CD4-positive, alpha-beta T cell (primary cell): ENCODE measurements at regions not wholly inside any gene's neighbourhood (a gene's known extent, or its start where the extent isn't known, plus 50 kb on each side); places are given as distances from the start of the nearest gene placed in this dataset.

Experiments
- ATAC-seq: fragments of 200-7000 bp; cut with Tn5 transposase; one replicate; pipeline ENCODE4 v1.10.0; 2022; ENCODE audit warnings: mild to moderate bottlenecking; ENCODE audit not compliant: poor library complexity
- CTCF ChIA-PET: fragments of 350-600 bp; sonication (Branson Sonifier 250); formaldehyde crosslinking; loops from one replicate; lab custom pipeline; 2021; ENCODE audit warnings: antibody characterized with exemption, inconsistent platforms; lab: Charles Lee
- POLR2A ChIA-PET: fragments of 350-600 bp; sonication (Branson Sonifier 250); formaldehyde crosslinking; loops from one replicate; lab custom pipeline; 2021; ENCODE audit warnings: antibody characterized with exemption, inconsistent platforms; lab: Charles Lee
- DNase-seq, 14 experiments: peaks; one replicate each; pipeline ENCODE4 v3.0.0-alpha.2; 2013 to 2020; ENCODE audit warnings: mixed read lengths in 2 of 14
- H3K27ac ChIP-seq, 2 donors: one replicate each; pipeline versions ENCODE4 v1.5.1 to v1.7.0; 2013; ENCODE audit warnings: low read length in 2 of 2, low read depth in 1 of 2, mild to moderate bottlenecking in 1 of 2
- H3K27me3 ChIP-seq, 2 experiments: 1 replicate in 1 of 2; 2 replicates in 1 of 2; pipeline versions ENCODE4 v1.6.1 to v1.7.0; 2013; ENCODE audit warnings: low read length in 2 of 2, control low read depth in 1 of 2, mild to moderate bottlenecking in 1 of 2, moderate library complexity in 1 of 2; ENCODE audit not compliant: insufficient read depth in 2 of 2, control insufficient read depth in 1 of 2
- H3K36me3 ChIP-seq: one replicate; pipeline ENCODE4 v1.6.1; 2013; ENCODE audit warnings: low read length, control low read depth; ENCODE audit not compliant: insufficient read depth
- H3K4me1 ChIP-seq: one replicate; pipeline ENCODE4 v1.6.1; 2013; ENCODE audit warnings: low read length, control low read depth; ENCODE audit not compliant: insufficient read depth
- H3K4me3 ChIP-seq: one replicate; pipeline ENCODE4 v1.5.1; 2013; ENCODE audit warnings: mild to moderate bottlenecking, low read length, moderate library complexity
- H3K9me3 ChIP-seq, 2 experiments: 1 replicate in 1 of 2; 2 replicates in 1 of 2; pipeline versions ENCODE4 v1.6.1 to v1.7.0; 2013; ENCODE audit warnings: low read length in 2 of 2, mild to moderate bottlenecking in 2 of 2, control low read depth in 1 of 2, moderate library complexity in 1 of 2; ENCODE audit not compliant: control insufficient read depth in 1 of 2, insufficient read depth in 1 of 2
- H3K27ac Mint-ChIP-seq: one replicate; pipeline ENCODE4 v1.8.0; 2020; ENCODE audit warnings: mixed read lengths
- H3K27me3 Mint-ChIP-seq: one replicate; pipeline ENCODE4 v1.8.0; 2021; ENCODE audit warnings: mixed read lengths
- H3K36me3 Mint-ChIP-seq: one replicate; pipeline ENCODE4 v1.8.0; 2021; ENCODE audit warnings: low read depth, mixed read lengths
- H3K4me1 Mint-ChIP-seq: one replicate; pipeline ENCODE4 v1.8.0; 2021; ENCODE audit warnings: low read depth, mixed read lengths
- H3K4me3 Mint-ChIP-seq: one replicate; pipeline ENCODE4 v1.8.0; 2020; ENCODE audit warnings: mild to moderate bottlenecking, mixed read lengths
- H3K9me3 Mint-ChIP-seq: one replicate; pipeline ENCODE4 v1.8.0; 2020; ENCODE audit warnings: mixed read lengths
- intact Hi-C, 2 experiments: fragments of 100-400 bp; cut with DNase I in 1 of 2; cut with micrococcal nuclease in 1 of 2; formaldehyde crosslinking; loops; one replicate each; pipeline versions ENCODE4 v1.15.1 to v1.9.0; 2023 to 2025; cut with DNase I, micrococcal nuclease
- TF ChIP-seq, protein P1 (sequence below): fragments of 200-600 bp; IDR thresholded peaks from one replicate; pipeline ENCODE4 v1.8.0; 2022; ENCODE audit warnings: antibody characterized with exemption, mild to moderate bottlenecking

DNA sequence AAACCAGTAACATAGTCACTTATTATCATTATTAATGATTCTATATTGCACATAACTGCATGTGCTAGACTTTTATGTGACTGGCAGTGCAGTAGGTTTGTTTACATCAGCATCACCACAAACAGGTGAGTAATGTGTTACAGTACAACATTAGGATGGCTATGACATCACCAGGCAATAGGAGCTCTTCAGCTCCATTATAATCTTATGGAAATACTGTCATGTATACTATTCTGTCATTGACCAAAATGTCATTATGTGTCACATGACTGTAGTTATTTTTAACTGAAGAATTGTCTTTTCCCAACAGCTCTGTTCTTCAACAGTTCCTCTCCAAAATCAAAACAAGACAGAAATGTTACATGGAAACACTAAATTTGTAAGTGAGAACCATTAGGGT lies 96.3 kb downstream of the C18orf54 start:
- Histone ChIP-seq H3K4me3 (no peak overlapping the region), H3K9me3 (no peaks in the 10 kb centered on the region), H3K27ac (no peak overlapping the region), H3K36me3 (no peaks in the 10 kb centered on the region), H3K27me3 (peaks cover 0 to 8% of the 10 kb centered on the region in 2 experiments), H3K4me1 (no peaks in the 10 kb centered on the region)
- no peaks in the 10 kb centered on the region for H3K9me3 Mint-ChIP-seq
- DNase-seq (no peak), ATAC-seq (no peak)
- H3K4me3 Mint-ChIP-seq, result no peak overlapping the region
- H3K27ac Mint-ChIP-seq, result no peak overlapping the region
- H3K27me3 Mint-ChIP-seq, result peaks cover 10% of the 10 kb centered on the region
- H3K36me3 Mint-ChIP-seq, result no peaks in the 10 kb centered on the region
- intact Hi-C loops, result no loop called here
- ChIA-PET CTCF (no interaction called here), POLR2A (no interaction called here)
- TF ChIP-seq, protein P1, sequence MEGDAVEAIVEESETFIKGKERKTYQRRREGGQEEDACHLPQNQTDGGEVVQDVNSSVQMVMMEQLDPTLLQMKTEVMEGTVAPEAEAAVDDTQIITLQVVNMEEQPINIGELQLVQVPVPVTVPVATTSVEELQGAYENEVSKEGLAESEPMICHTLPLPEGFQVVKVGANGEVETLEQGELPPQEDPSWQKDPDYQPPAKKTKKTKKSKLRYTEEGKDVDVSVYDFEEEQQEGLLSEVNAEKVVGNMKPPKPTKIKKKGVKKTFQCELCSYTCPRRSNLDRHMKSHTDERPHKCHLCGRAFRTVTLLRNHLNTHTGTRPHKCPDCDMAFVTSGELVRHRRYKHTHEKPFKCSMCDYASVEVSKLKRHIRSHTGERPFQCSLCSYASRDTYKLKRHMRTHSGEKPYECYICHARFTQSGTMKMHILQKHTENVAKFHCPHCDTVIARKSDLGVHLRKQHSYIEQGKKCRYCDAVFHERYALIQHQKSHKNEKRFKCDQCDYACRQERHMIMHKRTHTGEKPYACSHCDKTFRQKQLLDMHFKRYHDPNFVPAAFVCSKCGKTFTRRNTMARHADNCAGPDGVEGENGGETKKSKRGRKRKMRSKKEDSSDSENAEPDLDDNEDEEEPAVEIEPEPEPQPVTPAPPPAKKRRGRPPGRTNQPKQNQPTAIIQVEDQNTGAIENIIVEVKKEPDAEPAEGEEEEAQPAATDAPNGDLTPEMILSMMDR, result no peak
- H3K4me1 Mint-ChIP-seq, result no peaks in the 10 kb centered on the region

DNA sequence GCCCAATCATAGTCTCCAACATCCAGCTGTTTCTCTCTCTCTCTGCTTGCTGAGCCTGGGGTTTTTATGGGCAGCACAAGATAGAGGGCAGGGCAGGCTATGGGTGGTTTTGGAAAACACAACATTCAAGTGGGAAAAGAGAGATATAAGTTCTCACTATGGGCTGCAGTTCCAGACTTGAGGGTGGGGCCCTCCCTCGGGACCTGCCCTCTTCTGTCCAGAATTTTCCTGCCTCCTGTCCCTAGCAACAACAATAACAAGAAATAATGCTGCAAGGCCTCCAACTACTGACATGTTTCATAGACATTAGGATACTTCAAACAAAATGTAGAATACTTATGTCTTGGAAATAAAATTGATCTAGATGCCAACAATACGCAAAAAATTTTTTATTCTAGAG lies 107.8 kb downstream of the C18orf54 start:
- Mint-ChIP-seq H3K4me3 (no peak overlapping the region), H3K27ac (no peak overlapping the region), H3K9me3 (peaks cover 3% of the 10 kb centered on the region), H3K27me3 (peaks cover 23% of the 10 kb centered on the region), H3K4me1 (no peaks in the 10 kb centered on the region), H3K36me3 (no peaks in the 10 kb centered on the region)
- intact Hi-C loops, result no loop called here
- H3K9me3 ChIP-seq, result peaks cover 0 to 7% of the 10 kb centered on the region in 2 experiments
- H3K27ac ChIP-seq, result no peak overlapping the region
- no peak overlapping the region for H3K4me3 ChIP-seq
- ChIA-PET CTCF (no interaction called here), POLR2A (interaction anchor here (0.7 kb wide), 1 partner anchor 325 kb away, joined by 3 read pairs; no protein-coding TSS in a partner anchor)
- no peaks in the 10 kb centered on the region for H3K27me3 ChIP-seq
- H3K4me1 ChIP-seq, result no peaks in the 10 kb centered on the region
- ATAC-seq, result no peak
- H3K36me3 ChIP-seq, result no peaks in the 10 kb centered on the region
- TF ChIP-seq, protein P1, result no peak
- no peak for DNase-seq

DNA sequence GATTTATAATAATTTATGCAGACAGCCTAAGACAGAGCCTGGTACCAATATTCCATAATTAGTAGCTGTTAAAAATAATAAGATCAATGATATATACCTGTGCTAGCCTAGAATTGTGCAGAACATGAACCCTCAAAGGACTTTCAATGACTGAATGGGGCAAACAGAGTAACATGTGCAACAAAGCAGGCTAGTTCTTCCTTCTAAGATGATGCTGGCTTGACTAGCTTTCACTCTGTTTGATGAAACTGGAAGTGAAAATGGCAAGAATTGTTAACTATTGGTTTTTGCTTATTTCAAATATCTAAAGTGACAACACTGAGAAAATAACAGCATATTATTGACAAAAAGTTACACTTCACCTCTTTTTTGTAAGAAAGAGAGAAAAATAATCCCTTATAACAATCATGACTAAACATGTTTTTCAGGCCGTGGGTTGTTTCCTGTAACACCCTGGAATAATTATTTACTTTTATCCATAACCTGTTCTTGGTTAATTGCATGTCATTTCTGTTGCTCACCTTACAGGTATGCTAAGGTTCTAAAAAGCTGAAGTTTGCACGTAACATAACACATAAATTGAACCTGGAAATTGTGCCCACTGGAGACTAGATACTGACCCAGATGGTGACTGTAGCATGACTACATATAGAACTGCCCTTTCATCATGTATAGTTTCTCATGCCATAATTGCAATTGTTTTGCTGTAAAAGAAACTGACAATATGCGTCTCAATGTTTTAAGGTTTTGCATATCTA lies 108.7 kb downstream of the C18orf54 start:
- TF ChIP-seq, protein P1, result no peak
- no peaks in the 10 kb centered on the region for H3K36me3 ChIP-seq
- H3K9me3 Mint-ChIP-seq, result peaks cover 3% of the 10 kb centered on the region
- no peaks in the 10 kb centered on the region for H3K36me3 Mint-ChIP-seq
- peaks cover 25% of the 10 kb centered on the region for H3K27me3 Mint-ChIP-seq
- no peak overlapping the region for H3K27ac ChIP-seq
- no peaks in the 10 kb centered on the region for H3K27me3 ChIP-seq
- ATAC-seq (no peak), DNase-seq (no peak)
- CTCF ChIA-PET, result no interaction called here
- H3K4me3 ChIP-seq, result no peak overlapping the region
- no peak overlapping the region for H3K4me3 Mint-ChIP-seq
- no peak overlapping the region for H3K27ac Mint-ChIP-seq
- POLR2A ChIA-PET, result interaction anchor here (0.7 kb wide), 1 partner anchor 326 kb away, joined by 3 read pairs; no protein-coding TSS in a partner anchor
- H3K4me1 ChIP-seq, result no peaks in the 10 kb centered on the region
- no peaks in the 10 kb centered on the region for H3K4me1 Mint-ChIP-seq
- intact Hi-C loops, result no loop called here
- H3K9me3 ChIP-seq, result peaks cover 0 to 7% of the 10 kb centered on the region in 2 experiments
